Fibroblast of gingiva (primary cell): ENCODE measurements at regions not wholly inside any gene's neighbourhood (a gene's known extent, or its start where the extent isn't known, plus 50 kb on each side); places are given as distances from the start of the nearest gene placed in this dataset.

ENCODE experiments used
- DNase-seq: peaks from one replicate; pipeline ENCODE4 v3.0.0-alpha.2; 2011; ENCODE audit warnings: low read depth

DNA sequence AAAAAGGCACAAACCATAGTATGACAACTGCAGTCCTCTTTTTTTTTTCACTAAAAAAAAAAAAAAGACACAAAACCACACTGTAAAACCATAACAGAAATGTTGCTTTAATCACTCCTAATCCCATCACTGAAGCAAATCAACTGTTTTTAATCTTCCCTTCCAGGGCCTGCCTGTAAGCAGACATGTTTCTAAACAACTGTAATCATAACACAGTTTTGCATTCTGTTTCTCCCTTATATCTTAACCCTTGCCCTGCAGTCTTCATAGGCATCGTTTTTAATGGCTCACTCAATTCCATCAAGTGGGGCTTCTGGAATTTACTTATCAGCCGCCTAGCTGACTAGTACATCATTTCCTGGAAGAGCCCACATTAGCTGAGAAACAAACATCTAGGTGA, 111.0 kb upstream of the SLC25A48 start:
- DNase-seq, result no peak

DNA sequence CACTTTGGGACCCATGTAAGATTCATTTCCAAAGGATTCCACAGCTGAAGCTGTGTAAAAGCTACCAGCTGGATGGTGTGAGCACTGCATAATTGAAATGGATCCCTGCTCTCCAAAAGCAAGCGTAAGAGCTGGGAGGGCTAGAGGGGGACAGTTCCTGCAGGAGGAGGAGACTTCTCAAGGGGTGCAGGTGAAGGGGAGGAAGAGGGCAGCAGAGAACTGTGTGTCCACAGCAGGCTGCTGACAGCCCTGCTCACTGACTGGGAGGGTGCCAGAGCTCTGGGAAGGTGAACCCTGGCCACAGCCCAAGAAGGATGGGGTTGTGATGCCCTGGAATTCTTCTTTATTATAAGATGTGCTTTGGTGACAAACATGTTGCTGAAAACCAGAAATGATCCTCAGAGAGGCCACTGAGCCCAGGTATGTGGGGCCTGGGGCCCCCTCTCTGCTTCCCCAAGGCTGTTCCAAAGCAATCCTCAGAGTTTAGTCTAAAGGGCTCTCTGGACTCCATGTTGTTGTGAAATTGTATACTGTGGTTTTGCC, 112.8 kb upstream of the SLC25A48 start:
- no peak for DNase-seq

DNA sequence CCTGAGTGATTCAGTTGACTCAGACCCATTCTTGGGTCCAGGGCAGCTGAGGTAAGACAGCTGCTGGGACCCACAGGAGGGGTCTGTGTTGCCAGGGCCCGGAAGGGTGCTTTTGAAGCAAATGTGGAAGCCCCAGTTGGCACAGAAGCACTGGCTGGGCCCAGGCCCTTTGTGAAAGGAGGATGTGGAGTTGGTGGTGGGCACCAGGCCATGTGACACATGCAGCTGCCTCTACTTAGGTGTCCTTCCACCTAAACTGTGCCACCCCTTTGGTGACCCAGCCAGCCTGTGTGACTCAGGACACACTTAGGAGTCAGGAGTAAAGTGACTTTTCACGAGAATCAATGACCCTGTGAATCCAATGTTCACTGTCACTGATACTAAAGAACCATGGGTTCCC, 114.3 kb upstream of the SLC25A48 start:
- DNase-seq, result no peak

DNA sequence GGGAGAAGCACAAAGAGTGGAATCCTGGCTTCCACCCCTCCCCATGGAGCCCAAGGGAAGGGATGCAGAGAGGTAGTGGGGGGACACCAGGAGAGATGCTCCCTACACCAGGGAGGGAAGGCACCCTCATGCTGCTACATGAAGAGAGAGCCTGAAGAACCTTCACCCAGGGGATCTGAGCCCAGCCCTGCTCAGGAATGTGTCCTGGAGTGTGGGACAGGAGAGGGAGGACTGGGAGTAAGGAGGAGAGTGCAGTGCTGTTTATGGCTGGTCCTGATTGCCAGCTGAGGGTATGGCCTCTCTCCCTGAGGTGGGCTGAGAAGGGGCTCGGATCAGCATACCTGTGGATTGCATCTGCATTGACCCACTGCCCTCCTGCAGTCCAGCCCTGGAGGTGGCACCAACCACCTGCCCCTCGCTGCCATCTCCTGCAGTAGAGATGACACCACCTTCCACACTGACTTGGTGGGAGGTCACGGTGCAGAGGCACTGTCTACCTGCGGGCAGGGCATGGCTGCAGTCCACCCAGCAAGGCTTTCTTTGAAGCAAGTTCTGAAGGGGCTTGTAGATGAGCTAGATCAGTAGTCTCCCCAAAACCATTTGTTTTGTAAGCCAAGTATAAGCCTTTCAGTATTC, 114.9 kb upstream of the SLC25A48 start:
- DNase-seq, result no peak

DNA sequence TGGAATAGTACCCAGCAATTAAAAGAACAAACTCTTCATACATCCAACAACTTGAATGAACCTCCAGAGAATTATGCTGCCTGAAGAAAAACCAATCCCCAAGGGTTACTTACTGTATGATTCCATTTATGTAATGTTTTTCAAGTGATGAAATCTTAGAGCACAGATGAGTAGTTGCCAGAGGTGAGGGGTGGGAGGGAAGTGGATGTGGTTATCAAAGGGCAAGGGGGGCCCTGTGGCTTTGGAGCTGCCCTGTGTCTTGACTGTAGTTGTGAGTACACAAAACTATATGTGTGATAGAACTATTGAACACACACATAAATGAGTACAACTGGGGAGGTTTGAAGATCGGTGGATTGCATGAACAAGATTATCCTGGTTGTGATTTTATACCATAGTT, 115.8 kb upstream of the SLC25A48 start:
- DNase-seq, result no peak

DNA sequence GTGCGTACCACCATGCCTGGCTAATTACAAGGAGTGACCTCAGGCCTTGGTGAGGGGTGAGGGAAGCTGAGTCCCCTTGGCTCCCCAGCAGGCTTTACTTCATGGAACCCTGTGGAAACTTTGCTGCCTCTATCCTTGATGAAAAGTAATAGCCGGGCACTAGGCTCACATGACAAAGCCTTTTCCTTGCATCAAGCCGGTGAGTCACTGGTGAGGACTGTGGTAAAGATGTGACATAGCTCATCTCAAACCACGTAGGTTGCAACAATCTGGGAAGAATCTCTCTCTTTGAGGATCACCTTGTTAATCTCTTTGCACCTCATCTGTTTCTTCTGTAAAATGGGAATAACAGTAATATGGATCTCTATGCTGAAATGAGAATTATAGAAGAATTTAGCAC, 116.3 kb upstream of the SLC25A48 start:
- no peak for DNase-seq

DNA sequence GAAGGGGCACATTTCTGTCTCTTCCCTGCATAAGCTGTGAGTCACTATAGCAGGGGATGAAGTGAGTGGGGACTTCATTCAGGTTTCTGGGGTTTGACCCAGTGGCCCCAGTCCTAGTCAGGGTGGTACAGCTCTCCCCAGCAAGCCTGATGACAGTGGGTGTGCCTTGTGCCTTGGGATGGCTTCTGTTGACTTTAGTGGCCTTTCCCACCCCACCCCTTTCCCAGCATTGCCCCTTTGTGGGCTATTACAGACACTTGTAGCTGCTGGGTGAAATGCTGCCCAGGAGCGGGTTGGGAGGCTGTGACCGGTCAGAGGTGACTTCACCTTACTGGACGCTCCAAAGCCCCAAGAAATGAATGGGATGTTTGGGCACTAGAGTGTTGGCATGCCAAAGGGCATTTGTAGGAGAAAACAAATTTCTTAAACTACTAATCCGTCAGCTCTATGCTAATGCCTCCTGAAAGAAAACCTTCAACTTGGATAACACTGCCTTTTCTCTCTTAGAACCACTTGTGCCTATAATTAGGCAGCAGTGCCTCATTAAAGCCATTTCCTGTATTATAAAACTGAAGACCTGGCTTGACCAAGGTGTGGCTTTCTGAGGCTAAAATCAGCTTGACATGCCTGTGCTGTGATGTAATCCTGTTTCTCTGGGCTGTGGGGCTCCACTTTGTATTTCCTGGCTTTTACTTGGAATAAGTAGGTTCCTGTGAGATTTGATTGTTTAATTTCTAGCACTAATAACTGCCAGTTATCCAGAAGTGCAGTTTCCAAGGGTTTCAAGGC, 119.0 kb upstream of the SLC25A48 start:
- no peak for DNase-seq

DNA sequence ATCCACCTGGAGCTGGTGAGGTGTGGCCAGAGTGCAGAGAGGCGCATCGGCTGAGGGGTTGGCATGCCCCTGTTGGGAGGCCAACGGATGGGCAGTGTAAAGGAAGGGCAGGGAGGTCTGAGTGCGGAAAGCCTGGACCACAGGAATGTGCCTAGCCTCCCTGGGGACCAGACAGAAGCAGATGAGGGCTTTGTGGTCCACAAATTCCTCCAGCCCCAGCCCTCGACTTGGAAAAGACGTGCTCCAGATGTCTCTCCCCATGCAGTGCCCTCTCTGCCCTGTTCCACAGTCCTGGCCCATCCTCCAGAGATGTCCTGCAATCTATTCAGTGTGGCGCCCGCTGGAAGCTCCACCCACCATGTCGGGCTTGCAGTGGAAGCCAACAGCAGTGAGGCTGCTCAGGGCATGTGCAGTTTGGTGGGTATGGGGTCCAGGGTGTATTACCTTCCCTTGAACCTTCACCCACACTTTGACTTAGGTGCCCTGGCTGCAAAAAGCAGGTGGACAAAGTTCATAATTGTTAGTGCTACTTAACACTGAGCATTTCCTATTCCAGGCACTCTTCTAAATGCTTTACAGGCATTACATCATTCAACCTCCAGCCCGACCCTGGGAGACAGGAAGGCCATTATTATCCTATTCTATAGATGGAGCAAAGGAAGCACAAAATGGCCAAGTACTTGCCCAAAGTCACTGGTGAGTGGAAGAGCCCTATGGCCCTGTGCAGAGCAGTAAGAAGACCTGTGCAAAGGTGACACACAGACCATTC, 120.2 kb upstream of the SLC25A48 start:
- peak; percentile 19 for DNase-seq

DNA sequence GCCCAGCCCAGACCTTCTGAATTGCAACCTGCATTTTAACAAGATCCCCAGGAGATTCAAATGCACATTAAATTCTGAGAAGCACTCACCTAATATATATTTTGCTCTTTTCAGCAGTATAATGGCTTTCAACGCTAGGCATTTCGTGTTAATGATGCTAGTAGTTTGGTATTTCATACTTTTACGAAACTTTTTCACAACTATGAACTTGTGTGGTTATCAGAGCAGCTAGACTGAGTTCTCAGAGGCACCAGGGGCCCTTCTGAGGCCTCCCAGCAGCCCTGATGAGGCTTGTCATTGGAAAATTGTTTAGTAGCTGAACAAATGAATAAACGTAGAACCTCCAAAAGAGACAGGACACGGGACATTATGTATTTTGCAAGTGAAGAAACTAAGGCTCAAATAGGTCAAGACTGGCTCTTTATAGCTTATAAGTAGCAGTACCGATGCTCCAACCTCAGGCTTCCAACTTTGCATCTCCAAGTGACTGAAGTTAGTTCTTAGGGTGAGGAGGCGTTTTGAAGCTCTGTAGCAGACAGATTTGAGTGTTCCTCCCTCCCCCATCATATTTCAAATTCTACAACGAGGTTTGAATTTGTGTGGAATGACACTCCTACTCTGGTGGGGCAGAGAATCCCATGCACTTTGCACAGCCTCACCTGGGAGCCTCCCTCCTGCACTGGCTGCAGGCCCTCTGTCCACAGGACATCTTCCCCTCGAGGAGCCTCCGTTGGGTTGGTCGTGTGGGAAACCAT, 121.1 kb upstream of the SLC25A48 start:
- DNase-seq, result no peak

DNA sequence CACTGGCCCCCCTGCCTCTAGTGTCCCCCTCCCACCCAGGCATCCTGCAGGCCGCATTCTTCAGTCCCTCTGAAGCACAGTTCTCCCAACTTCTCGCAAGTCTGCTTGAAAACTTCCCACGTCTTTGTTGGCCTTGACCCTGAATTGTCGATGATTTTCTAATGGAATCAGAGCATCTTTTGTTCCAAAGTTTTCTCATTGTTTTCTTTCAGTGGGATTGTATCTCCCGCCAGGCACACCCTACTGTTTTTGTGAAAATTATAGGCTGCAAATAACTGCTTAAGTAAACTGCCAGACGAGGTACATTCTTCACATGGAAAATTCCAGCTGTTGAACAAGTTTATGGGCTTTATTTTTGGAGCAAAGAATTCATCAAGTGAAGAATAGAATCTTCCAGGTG, 122.6 kb upstream of the SLC25A48 start:
- DNase-seq, result no peak

DNA sequence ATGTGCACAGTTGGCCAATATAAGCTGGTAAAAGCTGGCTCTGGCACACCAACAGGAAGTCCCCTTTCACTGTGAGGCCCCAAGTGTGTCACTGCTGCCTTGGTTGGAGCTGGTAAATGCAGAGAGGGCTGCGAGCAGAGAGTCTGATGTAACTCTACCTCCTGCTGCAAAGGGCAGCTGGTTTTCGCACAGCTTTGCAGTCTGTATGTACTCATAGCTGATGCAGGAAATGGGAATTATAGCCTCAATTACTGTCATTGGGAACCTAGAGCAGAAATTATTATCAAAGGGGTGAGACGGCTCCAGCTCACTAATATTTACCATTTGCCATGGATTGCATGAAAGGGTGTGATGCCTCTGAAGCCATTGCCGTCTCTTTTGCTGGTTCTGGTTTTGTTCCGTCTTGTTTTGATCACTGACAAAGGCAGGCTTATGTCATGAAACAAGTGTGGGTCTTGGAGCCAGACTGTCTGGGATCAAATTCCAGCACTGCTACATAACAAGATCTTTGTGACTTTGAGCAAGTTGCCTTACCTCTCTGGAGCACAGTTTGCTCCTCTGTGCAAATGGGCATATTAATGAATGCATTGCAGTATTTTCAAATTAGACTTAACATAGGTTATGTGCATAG, 124.3 kb upstream of the SLC25A48 start:
- DNase-seq, result no peak

DNA sequence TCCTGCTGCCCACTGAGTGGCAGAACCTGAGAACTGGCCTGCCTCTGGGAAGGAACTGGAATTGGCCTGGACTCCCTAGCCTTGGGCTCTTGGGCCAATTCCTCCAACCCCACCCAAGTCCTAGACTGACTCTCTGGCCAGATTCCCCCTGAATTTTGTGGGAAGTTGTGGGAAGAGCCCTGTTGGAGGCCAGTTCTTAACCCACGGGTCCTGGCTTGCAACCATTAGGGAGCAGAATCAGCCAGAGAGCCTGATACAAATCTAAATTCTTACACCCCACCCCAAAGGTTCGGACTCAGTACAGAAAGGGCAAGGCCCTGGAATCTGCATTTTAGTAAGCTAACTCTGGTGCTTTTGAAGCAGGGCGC, 125.3 kb upstream of the SLC25A48 start:
- DNase-seq, result no peak

DNA sequence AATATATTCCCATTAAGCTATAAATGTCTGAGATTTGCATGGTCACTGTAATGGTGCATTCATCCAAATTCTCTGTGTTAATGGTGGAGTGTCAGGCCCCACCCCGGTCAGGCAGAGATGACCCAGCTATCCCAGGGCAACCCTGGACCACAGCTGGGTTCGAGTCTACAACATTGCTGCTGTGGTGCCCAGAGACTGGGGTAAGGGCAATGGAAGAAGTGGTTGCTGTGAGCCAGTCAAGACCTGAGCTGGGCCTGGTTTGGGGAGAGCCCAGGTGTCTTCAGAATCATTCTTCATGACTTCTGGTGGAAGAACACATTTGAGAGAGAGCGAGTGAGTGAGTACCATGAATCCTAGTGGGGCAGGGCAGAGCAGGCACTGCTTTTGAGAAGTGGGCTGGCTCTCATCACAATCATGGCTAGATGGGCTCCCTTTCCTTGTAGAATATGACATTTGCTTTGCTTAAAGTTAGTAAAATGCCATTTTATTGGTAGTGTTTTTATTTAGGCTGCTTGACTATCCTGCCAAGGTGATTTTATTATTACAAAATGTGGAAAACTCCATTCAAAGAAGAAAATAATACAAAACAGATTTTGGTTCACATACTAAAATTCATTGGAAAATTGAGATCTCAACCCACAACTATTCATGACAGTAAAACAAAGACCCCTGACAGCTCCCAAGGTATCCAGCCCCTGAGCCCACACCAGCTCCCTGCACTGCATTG, 125.8 kb upstream of the SLC25A48 start:
- DNase-seq, result no peak

DNA sequence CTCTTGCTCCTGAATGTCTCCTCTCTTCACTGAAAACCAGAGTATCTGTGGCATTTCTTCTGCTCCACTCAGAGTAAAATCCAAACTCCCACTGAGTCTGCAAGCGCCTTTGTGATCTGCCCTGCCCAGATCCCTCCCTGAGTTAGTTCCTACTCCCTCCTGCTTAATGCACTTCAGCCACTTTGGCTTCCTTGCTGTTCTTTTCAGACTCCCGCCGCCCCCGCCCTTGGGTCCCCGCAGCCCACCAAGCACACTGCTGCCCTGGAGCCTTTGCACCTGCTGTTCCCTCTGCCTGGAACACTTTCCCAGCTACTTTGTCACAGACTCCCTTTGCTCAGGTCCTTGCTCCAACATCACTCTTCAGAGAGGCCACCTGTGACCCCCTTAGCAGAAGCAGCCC, 127.2 kb upstream of the SLC25A48 start:
- no peak for DNase-seq

DNA sequence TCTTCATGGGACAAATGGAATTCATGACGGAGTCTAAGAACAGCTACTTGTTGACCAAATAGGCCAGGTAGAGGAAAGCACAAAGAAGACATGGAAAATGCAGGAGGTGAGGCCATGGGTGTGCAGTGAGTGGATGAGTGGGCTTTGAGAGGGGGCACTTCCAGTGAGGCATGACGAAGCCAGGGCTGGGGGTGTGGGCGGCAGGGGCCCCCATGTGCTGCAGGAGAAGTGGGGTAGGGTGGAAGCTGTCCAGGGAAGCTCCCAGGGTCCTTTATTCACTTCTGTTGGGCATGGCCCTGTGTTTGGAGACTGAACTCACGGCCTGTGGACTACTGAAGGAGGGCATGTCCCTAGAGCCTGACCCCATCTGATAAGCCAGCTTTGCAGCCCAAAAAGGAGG, 127.6 kb upstream of the SLC25A48 start:
- no peak for DNase-seq

DNA sequence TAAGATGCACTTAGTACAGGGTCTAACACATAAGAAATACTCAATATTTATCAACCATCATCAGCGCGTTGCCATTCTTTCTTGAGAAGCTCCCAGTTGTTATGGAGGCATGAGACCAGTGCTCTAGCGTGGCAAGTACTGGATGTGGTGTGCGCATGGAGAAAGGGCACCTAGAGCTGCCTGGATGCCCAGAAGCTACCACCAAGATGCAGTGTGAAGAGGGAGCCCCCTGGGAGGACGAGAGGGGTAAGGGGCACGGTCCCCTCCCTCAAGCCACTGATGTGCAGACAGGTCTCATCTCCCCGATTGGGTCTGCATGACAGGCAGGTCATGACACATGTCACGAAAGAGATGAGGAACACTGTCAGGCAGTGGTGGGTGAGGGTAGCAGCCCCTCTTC, 127.7 kb upstream of the CXCL14 start:
- no peak for DNase-seq

DNA sequence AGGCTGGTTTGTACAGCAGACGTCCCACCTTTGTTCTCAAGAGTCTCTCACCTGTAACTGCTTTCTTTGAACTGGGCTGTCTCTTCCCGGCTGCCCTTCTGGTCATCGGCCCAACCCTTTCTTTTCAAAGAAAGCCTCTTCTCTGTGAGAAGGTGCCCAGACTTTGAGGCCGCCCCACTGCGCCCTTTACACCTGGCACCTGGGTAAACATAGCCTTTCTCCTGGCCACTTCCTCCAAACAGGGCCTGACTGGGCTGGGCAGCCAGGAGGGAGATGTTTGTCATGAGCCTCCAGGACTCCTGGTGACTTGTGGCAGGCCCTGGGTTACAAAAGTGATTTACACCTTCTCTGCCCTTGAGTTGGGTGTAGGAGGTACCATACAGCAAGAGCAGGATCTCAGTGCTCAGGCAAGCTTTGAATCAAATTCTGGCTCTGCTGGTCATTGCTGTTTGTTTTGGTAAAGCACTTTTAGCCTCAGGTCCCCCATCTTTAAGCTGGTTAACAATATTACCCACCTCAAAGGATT, 127.2 kb upstream of the CXCL14 start:
- no peak for DNase-seq

DNA sequence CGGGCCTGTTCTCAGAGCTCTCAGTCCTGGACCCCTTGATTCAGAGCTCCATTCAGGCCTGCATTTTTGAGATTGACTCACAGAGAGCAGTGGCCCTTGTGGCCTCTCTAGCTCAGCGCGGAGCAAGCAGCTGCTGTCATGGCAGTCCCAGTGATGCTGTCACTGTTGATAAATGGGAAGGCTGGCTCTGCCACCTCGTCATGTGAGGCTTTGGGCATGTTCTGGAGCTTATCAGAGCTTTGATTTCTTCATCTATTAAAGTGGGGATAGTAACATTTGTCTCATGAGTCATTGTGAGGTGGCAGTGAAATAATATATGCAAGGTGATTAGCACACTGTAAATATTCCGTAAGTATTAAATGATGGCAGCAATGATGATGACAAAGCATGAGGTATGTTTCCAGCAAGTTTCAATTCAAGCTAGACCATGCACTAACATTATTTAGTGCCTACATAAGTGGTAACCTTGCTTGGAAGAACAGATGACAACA, 126.4 kb upstream of the CXCL14 start:
- no peak for DNase-seq

DNA sequence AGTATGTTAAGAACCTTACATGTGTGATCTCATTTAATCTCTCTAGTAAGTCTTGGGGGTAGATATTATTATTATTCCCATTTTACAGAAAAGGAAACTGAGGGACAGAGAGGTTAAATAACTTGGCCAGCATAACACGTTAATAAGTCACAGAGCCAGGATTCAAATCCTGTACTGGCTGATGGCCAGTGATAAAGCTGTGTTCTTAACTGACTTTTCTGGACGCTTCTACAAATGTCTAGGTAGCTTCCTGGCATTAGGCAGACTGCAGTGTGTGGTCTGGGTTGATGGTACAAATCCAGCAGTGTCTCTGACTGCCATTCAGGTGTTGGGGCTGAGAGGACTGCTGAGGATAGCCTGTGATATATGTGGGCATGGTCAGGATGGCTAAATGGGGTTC, 125.8 kb upstream of the CXCL14 start:
- no peak for DNase-seq

DNA sequence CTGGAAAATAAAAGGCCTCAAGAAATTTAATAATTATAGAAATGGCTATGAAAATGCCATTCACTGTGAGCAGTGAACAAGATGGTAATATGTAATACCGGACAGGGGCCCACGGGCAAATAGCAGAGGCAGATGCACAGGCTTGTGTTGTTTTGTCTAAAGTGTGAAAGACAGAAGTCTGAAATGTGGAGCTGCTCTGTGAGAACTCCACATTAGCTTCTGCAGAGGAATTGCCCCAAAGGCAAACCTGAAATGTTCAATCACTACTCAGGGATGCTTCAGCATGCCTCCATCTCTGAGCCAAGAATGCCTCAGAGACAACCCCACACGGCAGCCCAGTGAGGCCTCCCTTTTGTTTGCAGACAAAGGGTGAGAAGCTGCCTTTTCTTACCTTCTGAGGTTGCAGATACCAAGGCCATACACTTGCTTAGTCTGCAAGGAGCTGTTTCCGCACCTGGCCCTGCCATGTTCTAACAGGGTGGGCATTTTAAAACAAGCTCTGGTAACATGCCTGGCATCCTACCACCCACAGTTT, 124.3 kb upstream of the CXCL14 start:
- DNase-seq, result no peak
